ENCODE measurements at regions not wholly inside any gene's neighbourhood (a gene's known extent, or its start where the extent isn't known, plus 50 kb on each side); places are given as distances from the start of the nearest gene placed in this dataset.
"Not testable (repeated sequence)": the region's sequence is repeated elsewhere in the genome, so short reads cannot be mapped to it uniquely, and the experiment has no call there.

GRCh38 chr1:69088571-69088970, 479.2 kb upstream of the LRRC7 start:
- no peak overlapping the region for H3K4me3 ChIP-seq (ENCODE audit: low read depth, low read length)
- no peak for DNase-seq (ENCODE audit: low read depth)
- TF ChIP-seq CTCF (conservative IDR thresholded peaks at IDR 0.05; ENCODE audit: low read depth, low read length) = no peak

- no peak overlapping the region for H3K4me3 ChIP-seq (ENCODE audit: low read depth, low read length)
- no peak for DNase-seq (ENCODE audit: low read depth)
- no peak for TF ChIP-seq CTCF (conservative IDR thresholded peaks at IDR 0.05; ENCODE audit: low read depth, low read length)
These were observed 477.6 kb upstream of the LRRC7 start for GRCh38 chr1:69090170-69090569.

- no peak for TF ChIP-seq CTCF (conservative IDR thresholded peaks at IDR 0.05; ENCODE audit: low read depth, low read length)
- no peak overlapping the region for H3K4me3 ChIP-seq (ENCODE audit: low read depth, low read length)
- no peak for DNase-seq (ENCODE audit: low read depth)
These were observed 477.0 kb upstream of the LRRC7 start for GRCh38 chr1:69090752-69091151.

- not testable (repeated sequence) for H3K4me3 ChIP-seq (ENCODE audit: low read depth, low read length); DNase-seq (ENCODE audit: low read depth)
These were observed 465.7 kb upstream of the LRRC7 start for GRCh38 chr1:69102058-69102457.

GRCh38 chr1:69103213-69103612, 464.5 kb upstream of the LRRC7 start:
- no peak overlapping the region for H3K4me3 ChIP-seq (ENCODE audit: low read depth, low read length)
- DNase-seq (ENCODE audit: low read depth) = no peak
- TF ChIP-seq CTCF (conservative IDR thresholded peaks at IDR 0.05; ENCODE audit: low read depth, low read length) = no peak

- no peak for TF ChIP-seq CTCF (conservative IDR thresholded peaks at IDR 0.05; ENCODE audit: low read depth, low read length)
- DNase-seq (ENCODE audit: low read depth) = no peak
- no peak overlapping the region for H3K4me3 ChIP-seq (ENCODE audit: low read depth, low read length)
These were observed 463.9 kb upstream of the LRRC7 start for GRCh38 chr1:69103705-69104385.

GRCh38 chr1:69104894-69105293, 462.8 kb upstream of the LRRC7 start:
- H3K4me3 ChIP-seq (ENCODE audit: low read depth, low read length) = no peak overlapping the region
- no peak for TF ChIP-seq CTCF (conservative IDR thresholded peaks at IDR 0.05; ENCODE audit: low read depth, low read length)
- no peak for DNase-seq (ENCODE audit: low read depth)
